Peyer's patch (tissue), 4 donors: ENCODE measurements at regions not wholly inside any gene's neighbourhood (a gene's known extent, or its start where the extent isn't known, plus 50 kb on each side); places are given as distances from the start of the nearest gene placed in this dataset.

Experiments used
- CTCF ChIP-seq, 6 experiments: fragments of 450-650 bp in 4 of 6; fragments of 200-600 bp in 2 of 6; sonication (generic) in 1 of 6; IDR thresholded peaks; one replicate each; pipeline ENCODE4 v1.5.1; 2017 to 2019; ENCODE audit warnings: antibody characterized with exemption in 6 of 6, mild to moderate bottlenecking in 3 of 6, moderate library complexity in 1 of 6
- POLR2A ChIP-seq, 2 donors: fragments of 450-650 bp; IDR thresholded peaks; one replicate each; pipeline ENCODE4 v1.5.1; 2017; ENCODE audit warnings: antibody characterized with exemption in 2 of 2, mild to moderate bottlenecking in 2 of 2, moderate library complexity in 2 of 2

- TF ChIP-seq POLR2A (IDR thresholded peaks at IDR 0.05) (no peak), CTCF (IDR thresholded peaks at IDR 0.05) (no peak)
These were observed 590.3 kb upstream of the SORCS1 start for GRCh38 chr10:107754814-107755213.
